NOMO-1 treated with DMSO at 0.1 percent for 48 hours (cell line): ENCODE measurements at regions not wholly inside any gene's neighbourhood (a gene's known extent, or its start where the extent isn't known, plus 50 kb on each side); places are given as distances from the start of the nearest gene placed in this dataset.
"Not testable (repeated sequence)": the region's sequence is repeated elsewhere in the genome, so short reads cannot be mapped to it uniquely, and the experiment has no call there.

Source experiments
- DNase-seq: peaks from one replicate; lab custom pipeline; 2025; ENCODE audit not compliant: unreplicated experiment; lab: John Stamatoyannopoulos, UW

DNA sequence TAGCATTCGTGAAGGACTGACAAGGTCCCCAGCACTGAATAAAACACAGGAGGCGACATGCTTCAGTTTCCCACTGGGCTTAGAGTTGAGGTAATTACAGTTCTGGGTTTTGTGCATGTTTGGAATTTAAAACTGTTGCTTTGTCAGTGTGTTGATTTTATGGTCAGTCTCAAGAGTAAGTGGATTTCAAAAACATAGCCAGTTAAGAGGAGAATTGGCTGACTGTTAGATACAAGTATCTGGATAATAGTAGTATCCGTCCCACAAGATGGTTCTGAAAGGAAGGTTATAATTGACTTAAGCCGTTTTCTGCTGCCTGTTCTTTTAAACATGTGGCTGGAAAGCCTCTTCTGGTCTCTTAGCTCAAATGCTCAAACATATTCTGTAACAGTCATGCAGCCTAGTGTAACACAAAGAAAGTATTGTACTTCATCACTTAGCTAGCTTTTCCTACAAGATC, 170.9 kb downstream of the POLR1F start:
- no peak for DNase-seq

DNA sequence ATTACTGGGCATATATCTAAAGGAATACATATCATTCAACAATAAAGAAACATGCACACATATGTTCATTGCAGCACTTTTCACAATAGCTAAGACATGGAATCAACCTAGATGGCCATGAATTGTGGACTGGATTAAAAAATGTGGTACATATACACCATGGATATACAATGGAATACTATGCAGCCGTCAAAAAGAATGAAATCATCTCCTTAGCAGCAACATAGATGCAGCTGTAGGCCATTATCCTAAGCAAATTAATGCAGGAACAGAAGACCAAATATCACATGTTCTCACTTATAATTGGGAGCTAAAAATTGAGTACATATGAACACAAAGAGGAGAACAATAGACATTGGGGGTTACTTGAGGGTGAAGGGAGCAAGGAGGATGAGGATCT, 175.6 kb downstream of the POLR1F start:
- no peak for DNase-seq

DNA sequence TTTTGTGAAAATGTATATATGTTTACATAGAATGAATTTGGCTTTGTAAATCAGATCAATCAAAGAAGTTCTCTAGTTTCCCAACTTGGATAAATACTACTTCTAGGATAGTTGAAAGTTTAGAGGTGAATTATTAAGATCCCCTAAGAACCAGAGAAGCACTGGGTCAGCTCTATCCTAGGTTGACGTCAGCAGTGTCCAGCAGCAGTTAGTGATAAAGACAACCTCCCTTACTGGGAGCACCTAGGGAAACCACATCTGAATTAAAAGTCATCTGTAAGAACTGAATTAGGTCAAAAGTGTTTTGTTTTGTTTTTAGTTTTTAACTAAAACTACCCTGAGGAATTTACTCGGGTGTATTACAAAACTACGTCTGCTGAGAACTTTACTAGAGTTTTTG, 178.0 kb downstream of the POLR1F start:
- no peak for DNase-seq

DNA sequence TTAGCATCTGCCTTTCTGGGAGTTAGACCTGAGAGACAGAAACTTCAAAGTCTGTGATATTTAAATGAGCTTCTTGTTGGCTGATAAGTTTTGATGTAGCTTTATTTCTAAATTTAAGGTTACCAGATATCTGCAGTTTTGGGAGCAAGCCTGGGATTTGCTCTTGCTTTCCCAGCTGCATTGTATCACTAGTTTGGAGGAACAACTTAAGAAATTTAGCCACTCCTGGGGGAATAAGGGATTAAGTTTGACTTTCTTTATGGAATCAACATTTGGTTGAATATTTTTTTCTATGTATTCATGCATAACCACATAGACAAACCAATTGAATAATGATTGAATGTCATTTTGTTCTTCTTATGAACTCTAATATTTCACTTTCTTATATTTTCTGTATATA, 178.6 kb downstream of the POLR1F start:
- no peak for DNase-seq

DNA sequence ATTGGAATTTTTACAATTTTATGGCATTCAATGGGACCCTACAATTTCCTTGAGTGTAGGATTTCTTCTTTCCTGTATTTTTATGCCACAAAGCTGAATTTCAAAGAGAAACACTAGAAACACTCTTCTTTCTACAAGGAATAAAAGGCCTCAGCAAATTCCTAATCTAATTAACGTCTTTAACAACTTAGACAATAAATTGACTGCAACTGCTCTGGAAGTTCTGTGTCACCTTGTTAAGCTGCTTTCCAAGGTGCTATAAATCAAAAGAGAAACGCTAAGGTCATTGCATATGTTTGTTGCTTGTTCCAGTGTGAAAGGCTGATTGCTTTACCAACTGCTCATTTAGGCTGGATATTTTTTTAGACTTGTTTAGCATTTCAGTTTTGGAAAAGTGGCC, 182.2 kb downstream of the POLR1F start:
- no peak for DNase-seq

DNA sequence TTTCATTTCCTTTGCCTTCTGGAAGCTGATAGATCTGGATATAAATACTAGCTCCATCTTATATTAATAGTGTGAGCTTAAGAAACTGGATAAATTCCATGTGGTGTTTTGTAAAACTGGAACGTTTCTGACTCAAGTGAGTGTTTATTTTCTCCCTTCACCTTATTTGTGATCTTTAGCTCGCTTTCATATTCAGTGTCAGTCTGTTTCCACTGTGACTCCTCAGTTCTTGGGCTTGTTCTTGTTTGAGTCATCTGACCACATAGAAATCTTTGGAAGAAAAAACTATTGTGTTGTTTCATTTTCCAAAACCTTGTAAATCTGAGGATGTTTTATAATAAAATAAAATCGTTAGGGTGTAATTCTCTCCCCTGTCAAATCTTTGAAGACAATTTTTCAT, 186.4 kb downstream of the POLR1F start:
- DNase-seq: no peak

DNA sequence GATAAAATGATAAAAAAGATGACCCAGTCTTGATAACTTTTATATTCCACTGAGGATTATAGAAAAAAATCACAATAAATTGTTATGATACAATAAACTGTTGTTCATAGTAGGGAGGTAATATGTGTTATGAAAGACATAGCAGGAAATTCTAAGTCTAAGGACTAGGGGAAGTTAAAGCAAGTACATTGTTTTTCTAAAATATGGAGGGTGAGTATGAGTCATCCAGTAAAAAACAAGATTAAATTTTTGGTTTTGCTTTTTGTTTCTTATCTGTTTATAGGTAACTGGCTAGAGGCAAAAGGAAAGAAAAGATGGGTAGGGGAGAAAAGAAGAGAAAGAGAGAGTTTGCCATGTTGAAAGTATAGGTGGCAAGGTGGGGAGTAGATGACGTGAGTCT, 188.4 kb downstream of the POLR1F start:
- DNase-seq: no peak

DNA sequence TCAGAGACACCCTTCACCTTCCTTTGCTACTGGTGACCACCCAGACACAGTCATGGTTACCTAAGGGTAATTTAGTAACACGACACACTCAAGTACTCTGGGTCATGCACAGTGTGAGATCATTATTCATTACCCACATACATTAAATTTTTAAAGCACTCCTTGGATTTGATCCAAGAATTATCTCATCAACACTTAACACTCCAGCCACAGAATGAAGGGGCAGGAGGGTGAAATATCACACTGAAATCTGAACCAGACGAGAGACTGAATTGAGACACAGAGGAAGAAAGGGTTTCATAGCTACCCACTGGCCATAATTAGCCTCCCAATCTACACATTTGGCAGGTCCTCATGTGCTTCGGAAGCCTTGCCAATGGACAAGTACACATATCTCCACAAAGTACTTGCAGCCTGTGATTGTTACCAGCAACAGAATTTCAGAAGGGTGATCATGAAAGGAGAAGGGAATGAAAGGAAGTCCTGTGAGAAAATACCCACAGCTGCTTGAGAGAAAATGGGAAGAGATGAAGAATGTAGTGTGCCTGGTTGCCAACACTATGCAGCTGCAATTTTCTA, 189.3 kb downstream of the POLR1F start:
- no peak for DNase-seq

DNA sequence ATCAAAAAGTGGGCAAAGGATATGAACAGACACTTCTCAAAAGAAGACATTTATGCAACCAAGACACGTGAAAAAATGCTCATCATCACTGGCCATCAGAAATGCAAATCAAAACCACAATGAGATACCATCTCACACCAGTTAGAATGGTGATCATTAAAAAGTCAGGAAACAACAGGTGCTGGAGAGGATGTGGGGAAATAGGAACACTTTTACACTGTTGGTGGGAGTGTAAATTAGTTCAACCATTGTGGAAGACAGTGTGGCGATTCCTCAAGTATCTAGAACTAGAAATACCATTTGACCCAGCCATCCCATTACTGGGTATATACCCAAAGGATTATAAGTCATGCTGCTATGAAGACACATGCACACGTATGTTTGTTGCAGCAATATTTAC, 191.3 kb downstream of the POLR1F start:
- not testable (repeated sequence) for DNase-seq

DNA sequence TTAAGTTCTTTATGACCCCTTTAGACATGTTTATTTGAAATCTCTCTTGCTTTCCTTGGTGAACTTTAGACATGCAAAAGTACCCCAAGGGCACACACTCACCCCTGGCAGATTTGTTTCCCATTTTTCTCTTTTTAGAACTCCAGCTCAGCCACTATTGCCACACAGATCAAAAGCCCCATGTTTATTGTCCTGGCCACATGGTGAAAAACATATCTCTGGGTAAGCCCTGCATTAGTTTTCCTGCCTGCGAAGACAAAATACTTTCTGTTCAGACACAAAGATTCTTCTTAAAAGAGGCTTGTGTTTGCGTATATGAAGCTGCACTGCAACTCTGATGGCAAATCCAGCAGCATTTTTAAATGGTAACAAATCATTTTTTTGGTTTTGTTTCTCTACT, 200.0 kb downstream of the POLR1F start:
- DNase-seq: no peak

DNA sequence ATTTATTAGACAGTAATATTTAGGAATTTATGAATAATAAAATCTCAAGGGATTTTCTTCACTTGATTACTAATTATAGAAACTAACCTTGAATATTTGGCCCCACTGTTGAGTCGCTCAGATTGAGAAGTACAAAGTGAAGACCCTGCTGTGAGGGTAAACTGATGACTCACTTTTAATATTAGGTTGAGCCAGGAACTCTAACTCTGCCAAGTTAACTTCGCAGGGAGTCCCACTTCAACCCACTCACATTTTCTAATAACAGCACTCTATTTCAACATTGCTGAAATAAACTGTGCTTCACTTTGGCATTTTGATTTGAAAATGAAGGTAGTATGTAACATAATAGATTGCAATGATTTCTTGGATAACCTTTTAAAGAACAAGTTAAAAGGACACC, 200.7 kb downstream of the POLR1F start:
- DNase-seq: no peak

DNA sequence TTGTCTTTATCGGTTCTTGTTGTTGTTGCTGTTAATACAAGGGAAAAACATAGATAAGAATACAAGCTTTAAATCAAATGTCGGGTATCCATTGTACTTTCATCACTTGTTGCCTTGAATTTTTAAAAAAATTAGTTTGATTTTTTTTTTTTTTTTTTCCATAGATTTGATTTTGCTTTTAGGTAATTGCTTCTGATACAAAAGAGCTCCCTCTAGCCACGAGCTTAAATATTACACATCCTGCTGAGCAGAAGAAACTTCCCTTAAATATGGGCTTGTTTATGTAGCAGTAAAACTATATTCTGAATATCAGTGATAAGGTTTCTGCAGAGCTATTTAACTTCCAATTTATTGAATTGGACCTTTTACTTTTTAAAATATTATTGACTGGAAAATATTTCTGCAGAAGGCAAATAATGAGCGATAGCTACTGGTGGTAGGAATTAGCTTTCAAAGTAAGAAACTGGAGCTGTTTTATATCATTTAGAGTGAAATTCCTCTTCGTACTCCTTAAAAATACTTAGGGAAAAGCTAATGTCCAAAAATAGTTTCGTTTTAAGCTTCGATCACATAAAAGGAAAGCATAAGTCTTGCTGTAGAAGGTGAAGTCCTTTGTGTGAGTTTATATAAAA, 216.9 kb downstream of the POLR1F start:
- DNase-seq: peak; percentile 21

DNA sequence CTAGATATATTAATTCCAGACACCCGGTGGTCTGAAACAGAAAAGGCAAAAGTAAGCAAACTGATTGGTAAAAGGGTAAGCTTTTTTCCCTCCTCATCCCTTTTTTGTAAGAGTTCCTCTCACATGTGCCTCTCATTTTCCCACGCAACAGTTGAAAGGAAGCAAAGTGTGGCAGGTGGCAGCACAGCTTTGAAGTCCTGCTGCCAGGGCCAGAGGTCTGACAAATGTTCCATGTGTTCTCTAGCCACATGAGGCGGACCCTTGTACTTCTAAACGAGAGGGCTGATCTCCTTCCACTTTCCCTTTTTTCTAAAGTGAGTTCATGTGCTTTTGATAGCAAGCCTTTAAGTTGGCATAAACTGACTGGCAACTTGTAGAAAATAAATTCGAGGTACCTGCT, 217.5 kb downstream of the POLR1F start:
- DNase-seq: no peak

DNA sequence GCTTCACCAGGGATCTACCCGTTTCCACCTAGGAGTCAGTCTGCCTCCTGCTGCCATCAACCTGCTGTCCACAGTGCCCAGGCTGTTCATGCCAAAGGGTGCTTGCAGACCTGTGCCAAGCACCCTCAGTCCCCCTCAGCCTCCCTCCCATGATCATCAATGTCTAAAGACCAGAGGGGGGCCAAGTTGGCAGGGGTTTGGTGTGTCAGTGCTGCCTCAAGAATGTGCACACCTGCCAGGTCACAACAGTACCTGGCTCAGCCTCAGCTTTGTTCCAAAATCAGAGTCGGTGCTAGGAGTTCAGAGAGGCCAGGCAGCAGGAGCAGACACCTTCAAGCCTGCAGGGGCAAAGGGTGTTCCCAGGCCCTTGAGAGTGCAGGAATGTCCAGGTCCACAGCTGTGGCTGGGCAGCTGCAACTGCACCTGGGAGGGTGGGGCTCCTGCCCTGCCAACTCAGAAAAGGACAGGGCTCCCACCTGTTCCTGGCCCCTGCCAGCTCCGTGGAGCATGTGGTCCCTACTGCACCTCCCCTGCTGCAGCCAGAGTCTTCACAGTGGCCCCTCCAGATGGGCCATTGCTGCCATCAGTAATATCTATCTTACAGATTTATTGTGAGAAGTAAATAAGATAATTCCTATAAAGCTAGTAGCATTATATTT, 219.5 kb downstream of the POLR1F start:
- DNase-seq: no peak

DNA sequence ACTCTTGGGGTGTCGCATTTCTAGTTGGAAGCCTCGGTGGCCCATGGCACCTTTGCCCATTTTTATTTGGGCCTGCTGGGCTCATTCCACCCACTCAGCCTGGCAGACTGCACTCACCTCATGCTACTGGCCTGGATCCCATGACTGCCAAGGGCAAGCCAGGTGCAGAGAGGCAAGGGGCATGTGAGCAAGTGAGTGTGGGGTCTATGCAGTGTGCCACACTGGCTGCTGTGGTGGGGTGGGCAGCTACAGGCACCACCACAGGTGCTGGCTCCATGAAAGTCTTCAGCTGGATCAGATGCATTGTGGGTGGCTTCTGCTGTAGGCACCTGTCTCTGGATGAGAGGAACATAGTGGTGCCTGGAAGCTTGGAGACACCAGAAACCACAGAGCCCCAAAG, 220.8 kb downstream of the POLR1F start:
- no peak for DNase-seq

DNA sequence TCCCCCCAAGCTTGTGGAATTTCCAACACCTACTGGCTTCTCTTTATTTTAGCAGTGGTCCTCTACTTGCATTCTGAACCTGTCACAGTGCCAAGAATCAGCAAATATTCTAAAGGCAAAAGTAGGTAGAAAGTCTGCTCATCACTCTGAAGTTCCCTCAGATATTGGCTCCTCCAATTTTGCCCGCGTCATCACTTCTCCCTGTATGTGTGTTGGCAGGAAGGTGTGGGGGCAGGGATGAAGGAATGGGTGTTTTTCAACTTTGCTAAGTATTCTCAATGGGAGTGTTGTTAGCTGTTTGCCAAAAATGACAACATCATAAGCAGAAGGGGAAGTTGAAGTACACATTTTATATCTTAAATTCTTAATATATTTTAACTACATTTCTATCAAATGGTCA, 226.2 kb downstream of the POLR1F start:
- no peak for DNase-seq

DNA sequence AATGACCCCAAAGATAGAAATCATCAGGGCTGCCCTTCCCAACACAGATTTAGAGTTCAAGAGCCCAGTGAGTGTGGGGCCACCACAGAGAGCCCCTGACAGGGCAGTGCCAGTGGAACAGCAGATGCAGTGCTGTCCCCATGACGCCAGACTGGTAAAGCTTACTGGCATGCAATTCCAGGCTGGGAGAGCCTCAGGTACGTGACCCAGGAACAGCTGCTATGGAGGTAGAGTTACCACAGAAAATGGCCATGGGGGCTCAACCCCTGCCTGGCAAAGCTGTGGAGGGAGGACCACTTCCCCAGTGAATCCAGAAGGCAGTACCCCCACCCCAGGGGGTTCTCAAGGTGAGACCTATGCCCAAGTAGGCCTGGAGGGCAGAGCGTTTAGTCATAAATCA, 228.5 kb downstream of the POLR1F start:
- no peak for DNase-seq

DNA sequence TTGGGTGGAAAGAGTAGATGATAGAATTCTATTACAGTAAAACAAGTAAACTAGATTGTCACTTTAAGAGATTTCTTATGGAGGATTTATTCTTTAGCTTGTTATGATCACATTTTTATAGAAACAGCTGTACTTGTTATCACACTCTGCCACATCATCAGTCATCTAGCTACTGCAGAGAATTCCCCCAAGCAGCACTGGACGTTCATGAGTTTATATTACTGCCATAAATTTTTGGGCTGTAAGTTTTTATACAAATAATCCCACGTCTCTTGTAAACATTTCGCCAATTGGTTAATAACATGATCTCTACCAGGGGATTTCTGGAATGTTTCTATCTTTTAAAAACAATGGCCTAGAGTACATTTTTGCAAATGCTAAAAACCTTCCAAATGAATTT, 238.8 kb downstream of the POLR1F start:
- no peak for DNase-seq

DNA sequence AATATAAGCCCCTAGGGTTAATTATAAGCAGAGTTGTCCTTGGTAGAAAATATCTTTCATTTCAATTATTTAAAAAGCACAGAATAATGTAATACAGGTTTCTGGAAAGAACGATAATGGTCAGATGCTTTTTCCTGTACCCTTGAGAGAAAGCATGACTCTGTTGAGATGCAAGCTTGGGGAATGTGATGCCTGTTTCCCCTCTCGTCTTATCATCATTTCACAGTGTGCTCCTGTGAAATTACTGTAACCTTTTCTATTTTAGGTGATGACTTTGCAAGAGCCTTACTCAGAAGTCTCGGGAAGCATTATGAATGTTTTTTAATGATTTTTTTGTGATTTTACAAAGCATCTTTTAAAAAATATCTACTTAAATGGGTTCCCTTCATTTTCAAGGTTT, 243.0 kb downstream of the POLR1F start:
- no peak for DNase-seq

DNA sequence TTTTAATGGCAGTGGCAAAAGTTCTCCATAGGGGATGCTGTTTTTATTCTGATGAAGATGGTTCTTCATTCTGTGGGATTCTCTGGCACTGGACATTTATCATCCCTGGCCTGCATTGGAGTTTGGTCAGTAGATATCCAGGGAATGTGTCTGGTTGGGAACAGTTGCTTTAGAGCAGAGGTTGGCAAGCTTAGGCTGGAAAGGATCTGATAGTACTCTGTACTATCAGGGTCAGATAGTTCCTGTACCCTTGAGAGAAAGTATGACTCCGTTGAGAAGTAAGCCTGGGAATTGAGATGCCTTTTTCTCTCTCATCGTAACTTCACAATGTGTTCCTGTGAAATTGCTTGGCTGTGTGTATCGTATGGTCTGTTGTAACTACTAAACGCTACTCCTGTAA, 244.1 kb downstream of the POLR1F start:
- no peak for DNase-seq

DNA sequence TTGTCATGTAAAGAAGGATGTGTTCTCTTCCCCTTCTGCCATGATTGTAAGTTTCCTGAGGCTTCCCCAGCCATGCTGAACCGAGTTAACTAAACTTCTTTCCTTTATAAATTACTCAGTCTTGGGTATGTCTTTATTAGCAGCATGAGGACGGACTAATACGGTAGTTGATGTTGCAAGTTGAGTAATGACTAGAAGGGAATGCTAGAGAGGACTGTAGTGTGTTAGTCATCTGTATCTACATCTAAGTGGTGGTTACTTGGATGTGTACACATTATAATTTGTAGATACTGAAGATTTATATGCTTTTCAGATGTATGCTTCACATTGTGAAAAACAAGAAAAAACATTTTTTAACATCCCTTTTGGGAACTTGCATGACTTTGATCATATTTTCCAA, 244.6 kb downstream of the POLR1F start:
- no peak for DNase-seq

DNA sequence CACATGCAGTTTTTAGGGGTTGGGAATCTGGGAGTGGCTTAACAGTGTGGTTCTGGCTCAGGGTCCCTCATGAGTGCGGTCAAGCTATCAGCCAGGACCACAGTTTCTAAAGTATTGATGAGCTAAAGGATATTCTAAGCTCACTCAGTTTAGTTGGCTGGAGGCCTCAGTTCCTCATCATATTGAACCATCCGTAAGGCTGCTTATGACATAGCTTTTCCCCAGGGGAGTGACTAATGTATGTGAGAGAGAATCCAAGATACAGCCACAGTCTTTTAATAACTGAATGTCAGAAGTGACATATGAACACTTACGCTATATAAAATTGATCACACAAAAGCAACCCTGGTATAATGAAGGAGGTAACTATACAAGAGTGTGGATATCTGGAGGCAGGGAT, 245.3 kb downstream of the POLR1F start:
- no peak for DNase-seq

DNA sequence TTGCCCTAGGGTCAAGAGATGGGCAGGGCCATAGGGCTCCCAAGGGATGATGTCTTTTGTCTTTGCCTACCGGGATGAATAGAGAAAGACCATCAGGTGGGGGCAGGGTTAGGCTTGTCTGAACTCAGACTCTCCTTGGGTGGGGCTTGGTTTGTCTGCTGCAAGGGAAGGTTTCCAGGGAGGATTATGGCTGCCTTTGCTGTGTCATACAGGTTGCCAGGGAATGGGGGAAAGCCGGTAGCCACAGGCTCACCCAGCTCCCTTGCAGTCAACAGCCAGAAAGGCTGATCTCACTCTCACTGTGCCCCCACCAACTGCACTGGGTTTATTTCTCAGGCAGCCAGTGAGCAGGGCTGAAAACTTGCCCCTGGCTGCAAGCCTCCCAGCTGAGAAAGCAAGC, 253.2 kb downstream of the POLR1F start:
- no peak for DNase-seq
